GM19025 (cell line): ENCODE measurements at regions not wholly inside any gene's neighbourhood (a gene's known extent, or its start where the extent isn't known, plus 50 kb on each side); places are given as distances from the start of the nearest gene placed in this dataset.

Source experiments
- ATAC-seq: cut with Tn5 transposase; IDR thresholded peaks from one replicate; pipeline ENCODE4 v1.9.1; 2021; ENCODE audit warnings: mild to moderate bottlenecking, low read depth, moderate library complexity; ENCODE audit not compliant: unreplicated experiment

GRCh38 chr14:53896726-53897125, 59.9 kb downstream of the BMP4 start:
- ATAC-seq: no peak

- no peak for ATAC-seq
These were observed 62.2 kb downstream of the BMP4 start for GRCh38 chr14:53894456-53894855.

- no peak for ATAC-seq
These were observed 63.3 kb downstream of the BMP4 start for GRCh38 chr14:53893374-53893773.

GRCh38 chr14:53890611-53891101, 66.0 kb downstream of the BMP4 start:
- no peak for ATAC-seq

- ATAC-seq: no peak
These were observed 67.9 kb downstream of the BMP4 start for GRCh38 chr14:53888535-53889386.

GRCh38 chr14:53885136-53885640, 71.4 kb downstream of the BMP4 start:
- ATAC-seq: no peak

- no peak for ATAC-seq
These were observed 72.0 kb downstream of the BMP4 start for GRCh38 chr14:53884601-53885000.

GRCh38 chr14:53883739-53884138, 72.9 kb downstream of the BMP4 start:
- ATAC-seq: no peak

GRCh38 chr14:53882684-53883083, 73.9 kb downstream of the BMP4 start:
- no peak for ATAC-seq

- ATAC-seq: no peak
These were observed 74.7 kb downstream of the BMP4 start for GRCh38 chr14:53881921-53882320.

- ATAC-seq: no peak
These were observed 75.3 kb downstream of the BMP4 start for GRCh38 chr14:53881161-53881871.

- no peak for ATAC-seq
These were observed 75.9 kb downstream of the BMP4 start for GRCh38 chr14:53880761-53881160.

GRCh38 chr14:53879747-53880146, 76.9 kb downstream of the BMP4 start:
- ATAC-seq: no peak

GRCh38 chr14:53879022-53879686, 77.5 kb downstream of the BMP4 start:
- ATAC-seq: no peak

- ATAC-seq: no peak
These were observed 81.2 kb downstream of the BMP4 start for GRCh38 chr14:53875324-53875897.

- no peak for ATAC-seq
These were observed 81.9 kb downstream of the BMP4 start for GRCh38 chr14:53874704-53875103.

- ATAC-seq: no peak
These were observed 83.9 kb downstream of the BMP4 start for GRCh38 chr14:53872681-53873089.

- no peak for ATAC-seq
These were observed 84.7 kb downstream of the BMP4 start for GRCh38 chr14:53871951-53872350.

GRCh38 chr14:53871011-53871410, 85.6 kb downstream of the BMP4 start:
- ATAC-seq: no peak

- ATAC-seq: no peak
These were observed 90.9 kb downstream of the BMP4 start for GRCh38 chr14:53865711-53866110.

GRCh38 chr14:53861781-53862180, 94.8 kb downstream of the BMP4 start:
- ATAC-seq: no peak
